ENCODE measurements at regions not wholly inside any gene's neighbourhood (a gene's known extent, or its start where the extent isn't known, plus 50 kb on each side); places are given as distances from the start of the nearest gene placed in this dataset.

GRCh38 chr9:126114850-126115460 lies 211.7 kb upstream of the MVB12B start (continued):
- no peak for TF ChIP-seq REST (IDR thresholded peaks at IDR 0.05; ENCODE audit: borderline replicate concordance)

- H3K4me2 ChIP-seq (ENCODE audit: low read length), result no peak overlapping the region
- H4K20me1 ChIP-seq (ENCODE audit: insufficient read depth), result no peaks in the 10 kb centered on the region
- H3K4me3 ChIP-seq (ENCODE audit: low read length), result no peak overlapping the region
- no peak for TF ChIP-seq RAD21 (conservative IDR thresholded peaks at IDR 0.05)
- TF ChIP-seq REST (IDR thresholded peaks at IDR 0.05; ENCODE audit: borderline replicate concordance), result no peak
- no peak for TF ChIP-seq EZH2 (IDR thresholded peaks at IDR 0.05; ENCODE audit: borderline replicate concordance, insufficient read depth, low read length, poor library complexity, severe bottlenecking)
- no peak for TF ChIP-seq TAF1 (IDR thresholded peaks at IDR 0.05; ENCODE audit: low read depth)
- TF ChIP-seq MXI1 (conservative IDR thresholded peaks at IDR 0.05; ENCODE audit: poor library complexity, severe bottlenecking), result no peak
- no peak for TF ChIP-seq POLR2AphosphoS5 (IDR thresholded peaks at IDR 0.05)
- TF ChIP-seq CTCF (IDR thresholded peaks at IDR 0.05; ENCODE audit: poor library complexity, severe bottlenecking), result no peak
- no peak for TF ChIP-seq SMC3 (conservative IDR thresholded peaks at IDR 0.05; ENCODE audit: poor library complexity)
- no peak for TF ChIP-seq EP300 (conservative IDR thresholded peaks at IDR 0.05; ENCODE audit: poor library complexity, severe bottlenecking)
- no peaks in the 10 kb centered on the region for H3K79me2 ChIP-seq (replicated peaks; ENCODE audit: insufficient read depth, low read length)
- no peak overlapping the region for H3K27ac ChIP-seq (ENCODE audit: low read length)
- H3K9ac ChIP-seq (ENCODE audit: low read length), result no peak overlapping the region
- H3F3A ChIP-seq (ENCODE audit: insufficient read depth, low read length, poor library complexity, severe bottlenecking), result no peaks in the 10 kb centered on the region
- H3K36me3 ChIP-seq (ENCODE audit: insufficient read depth, low read length), result no peaks in the 10 kb centered on the region
- H3K9me2 ChIP-seq (ENCODE audit: insufficient read depth, low read length), result no peaks in the 10 kb centered on the region
- no peaks in the 10 kb centered on the region for H3K9me3 ChIP-seq (ENCODE audit: low read length)
- no peak overlapping the region for H2AFZ ChIP-seq (ENCODE audit: low read depth, low read length)
- no peaks in the 10 kb centered on the region for H3K27me3 ChIP-seq (ENCODE audit: insufficient read depth, low read depth, low read length)
These were observed 210.1 kb upstream of the MVB12B start for GRCh38 chr9:126116351-126117157.
